ENCODE measurements at regions not wholly inside any gene's neighbourhood (a gene's known extent, or its start where the extent isn't known, plus 50 kb on each side); places are given as distances from the start of the nearest gene placed in this dataset.

GRCh38 chr13:111472559-111473460 lies 152.4 kb downstream of the TEX29 start:
- no peak for DNase-seq (ENCODE audit: low read depth, low spot score)
- no peak overlapping the region for H3K27ac ChIP-seq

GRCh38 chr13:111474136-111475002 lies 153.9 kb downstream of the TEX29 start:
- H3K27ac ChIP-seq: no peak overlapping the region
- no peak for DNase-seq (ENCODE audit: low read depth, low spot score)

- H3K27ac ChIP-seq: no peak overlapping the region
- DNase-seq (ENCODE audit: low read depth, low spot score): no peak
Observed at GRCh38 chr13:111475488-111475887, 155.0 kb downstream of the TEX29 start.

- no peak overlapping the region for H3K27ac ChIP-seq
- DNase-seq (ENCODE audit: low read depth, low spot score): no peak
Observed at GRCh38 chr13:111476197-111476596, 155.8 kb downstream of the TEX29 start.

- no peak overlapping the region for H3K27ac ChIP-seq
- DNase-seq (ENCODE audit: low read depth, low spot score): no peak
Observed at GRCh38 chr13:111479412-111479811, 159.0 kb downstream of the TEX29 start.

GRCh38 chr13:111480503-111480902 lies 160.1 kb downstream of the TEX29 start:
- DNase-seq (ENCODE audit: low read depth, low spot score): no peak
- no peak overlapping the region for H3K27ac ChIP-seq

GRCh38 chr13:111480976-111481375 lies 160.5 kb downstream of the TEX29 start:
- DNase-seq (ENCODE audit: low read depth, low spot score): no peak
- no peak overlapping the region for H3K27ac ChIP-seq

- DNase-seq (ENCODE audit: low read depth, low spot score): no peak
- no peak overlapping the region for H3K27ac ChIP-seq
Observed at GRCh38 chr13:111482126-111482525, 161.7 kb downstream of the TEX29 start.

- no peak for DNase-seq (ENCODE audit: low read depth, low spot score)
- H3K27ac ChIP-seq: no peak overlapping the region
Observed at GRCh38 chr13:111482806-111483620, 162.6 kb downstream of the TEX29 start.

GRCh38 chr13:111483621-111483987 lies 163.2 kb downstream of the TEX29 start:
- no peak for DNase-seq (ENCODE audit: low read depth, low spot score)
- H3K27ac ChIP-seq: no peak overlapping the region

- DNase-seq (ENCODE audit: low read depth, low spot score): no peak
Observed at GRCh38 chr13:111484141-111484925, 163.9 kb downstream of the TEX29 start.

GRCh38 chr13:111484959-111485358 lies 164.5 kb downstream of the TEX29 start:
- no peak for DNase-seq (ENCODE audit: low read depth, low spot score)
- H3K27ac ChIP-seq: no peak overlapping the region

More at GRCh38 chr13:111484141-111484925, 163.9 kb downstream of the TEX29 start:
- H3K27ac ChIP-seq: no peak overlapping the region

- no peak for DNase-seq (ENCODE audit: low read depth, low spot score)
- H3K27ac ChIP-seq: no peak overlapping the region
Observed at GRCh38 chr13:111485491-111486250, 165.2 kb downstream of the TEX29 start.

GRCh38 chr13:111486331-111486730 lies 165.9 kb downstream of the TEX29 start:
- no peak overlapping the region for H3K27ac ChIP-seq
- DNase-seq (ENCODE audit: low read depth, low spot score): no peak

- no peak for DNase-seq (ENCODE audit: low read depth, low spot score)
- H3K27ac ChIP-seq: no peak overlapping the region
Observed at GRCh38 chr13:111486801-111487200, 166.4 kb downstream of the TEX29 start.

- H3K27ac ChIP-seq: no peak overlapping the region
- no peak for DNase-seq (ENCODE audit: low read depth, low spot score)
Observed at GRCh38 chr13:111488486-111489132, 168.2 kb downstream of the TEX29 start.

GRCh38 chr13:111489301-111489700 lies 168.9 kb downstream of the TEX29 start:
- DNase-seq (ENCODE audit: low read depth, low spot score): no peak

GRCh38 chr13:111490611-111491010 lies 170.2 kb downstream of the TEX29 start:
- no peak overlapping the region for H3K27ac ChIP-seq
- no peak for DNase-seq (ENCODE audit: low read depth, low spot score)

More at GRCh38 chr13:111489301-111489700, 168.9 kb downstream of the TEX29 start:
- no peak overlapping the region for H3K27ac ChIP-seq
